ELF-1 (cell line): ENCODE measurements at regions not wholly inside any gene's neighbourhood (a gene's known extent, or its start where the extent isn't known, plus 50 kb on each side); places are given as distances from the start of the nearest gene placed in this dataset.

ENCODE experiments used
- DNase-seq: peaks from one replicate; pipeline ENCODE4 v3.0.0-alpha.2; 2016; ENCODE audit warnings: low read depth, low spot score

GRCh38 chr1:208298593-208299269 is 54.5 kb upstream of the PLXNA2 start:
- DNase-seq = no peak

GRCh38 chr1:208300084-208300770 is 56.0 kb upstream of the PLXNA2 start:
- no peak for DNase-seq

- no peak for DNase-seq
Observed at GRCh38 chr1:208302699-208303238, 58.6 kb upstream of the PLXNA2 start.

GRCh38 chr1:208303743-208304712 is 59.8 kb upstream of the PLXNA2 start:
- no peak for DNase-seq

GRCh38 chr1:208308221-208308620 is 64.0 kb upstream of the PLXNA2 start:
- no peak for DNase-seq

DNA sequence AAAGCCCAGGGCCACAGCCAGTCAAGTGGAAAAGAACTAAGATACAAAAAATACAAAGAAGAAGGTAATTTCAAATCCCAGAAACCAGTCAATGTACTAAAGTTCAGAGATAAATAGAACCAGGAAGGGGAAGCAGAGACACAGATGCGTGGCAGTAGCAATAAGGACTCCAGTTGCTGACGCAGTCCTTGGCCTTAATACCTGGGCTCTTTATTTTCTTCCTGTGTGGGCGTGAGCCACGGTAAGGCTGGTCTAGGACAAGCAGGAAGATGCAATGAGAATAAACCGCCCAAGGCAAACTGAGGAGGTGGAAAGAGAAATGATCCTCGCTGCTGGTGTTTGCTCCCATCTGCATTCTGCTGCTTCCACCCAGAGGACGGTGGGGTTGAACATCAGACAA is 65.6 kb upstream of the PLXNA2 start:
- DNase-seq = no peak

DNA sequence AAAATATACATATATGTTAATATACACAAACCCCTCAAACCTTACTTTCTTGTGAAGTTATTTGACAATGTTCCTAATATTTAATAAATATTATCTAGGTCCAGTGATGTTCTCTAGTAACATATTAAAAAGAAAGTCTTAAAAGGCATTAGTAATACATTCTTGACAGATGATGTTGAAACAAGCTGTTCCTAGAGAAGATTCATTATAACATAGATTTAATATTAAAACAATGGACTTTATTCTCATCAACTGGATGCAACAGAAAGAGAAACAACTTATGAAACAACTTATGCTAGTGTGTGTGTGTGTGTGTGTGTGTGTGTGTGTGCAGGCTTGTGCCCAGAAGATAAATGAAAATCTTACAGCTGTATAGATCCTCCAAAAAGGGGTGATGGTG is 68.5 kb upstream of the PLXNA2 start:
- DNase-seq = no peak

GRCh38 chr1:208314431-208314830 is 70.2 kb upstream of the PLXNA2 start:
- DNase-seq = no peak

DNA sequence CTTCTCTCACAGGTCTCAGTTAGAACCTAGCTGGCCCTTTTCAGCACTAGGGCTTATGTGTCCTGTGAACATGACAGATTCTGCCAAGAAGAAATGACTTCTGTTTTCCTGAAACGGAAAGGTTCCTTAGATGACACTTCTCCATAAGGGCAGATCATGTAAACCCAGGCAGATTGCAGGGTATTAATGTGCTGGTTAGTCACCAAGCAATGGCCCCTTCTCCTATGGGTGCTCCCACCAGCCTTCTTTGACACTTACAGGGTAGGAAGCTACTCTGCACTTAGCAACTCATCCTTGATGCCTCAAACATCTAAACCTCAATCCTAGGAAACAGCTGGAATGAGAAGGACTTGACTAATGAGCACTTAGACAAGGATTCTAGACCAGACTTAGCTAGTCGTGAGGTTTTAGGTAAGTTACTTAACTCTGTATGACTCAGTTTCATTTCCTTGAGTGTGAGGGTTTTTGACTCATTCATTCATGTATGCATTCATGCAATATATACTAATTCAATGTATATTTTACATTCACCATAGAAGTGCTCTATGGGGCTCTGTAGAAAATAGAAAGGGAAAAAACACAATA is 74.1 kb upstream of the PLXNA2 start:
- no peak for DNase-seq

- DNase-seq = peak; percentile 58
Observed at GRCh38 chr1:208324005-208324404, 79.8 kb upstream of the PLXNA2 start.

- DNase-seq = no peak
Observed at GRCh38 chr1:208326033-208326432, 81.8 kb upstream of the PLXNA2 start.

- DNase-seq = no peak
Observed at GRCh38 chr1:208329300-208329699, 85.1 kb upstream of the PLXNA2 start.

DNA sequence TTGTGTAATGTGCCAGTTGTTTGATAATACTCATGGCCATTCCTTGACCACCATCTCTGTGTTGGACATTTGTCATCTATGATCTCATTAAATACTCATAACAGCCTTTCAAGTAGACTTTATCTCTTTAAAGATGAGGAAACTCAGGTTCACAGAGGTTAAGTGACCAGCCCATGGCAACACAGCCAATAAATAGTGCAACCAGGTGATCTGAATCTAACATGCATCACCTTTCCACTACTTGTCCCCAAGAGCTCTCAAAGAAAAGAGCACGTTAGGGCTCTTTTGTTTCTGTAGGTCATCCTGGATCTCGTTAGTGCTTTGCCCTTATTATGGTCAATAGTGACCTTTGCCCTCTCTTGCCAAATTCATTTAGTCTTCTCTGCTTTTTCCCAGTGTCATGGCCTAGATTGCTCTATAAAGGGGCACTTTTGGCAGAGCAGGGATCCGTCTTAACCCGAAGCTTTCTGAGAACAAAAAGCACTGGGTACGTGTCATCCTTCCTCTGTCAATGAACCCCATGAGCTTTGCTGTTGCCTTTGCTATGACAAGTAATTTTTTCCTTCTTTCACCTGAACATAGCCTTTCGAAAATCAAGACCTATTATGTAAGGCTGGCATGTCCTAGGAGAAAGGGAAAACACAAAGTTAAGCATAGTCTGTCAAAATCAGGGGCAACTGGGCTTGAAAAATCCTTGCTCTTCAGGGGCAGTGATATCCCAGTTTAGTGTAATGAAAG is 88.0 kb upstream of the PLXNA2 start:
- DNase-seq = no peak

DNA sequence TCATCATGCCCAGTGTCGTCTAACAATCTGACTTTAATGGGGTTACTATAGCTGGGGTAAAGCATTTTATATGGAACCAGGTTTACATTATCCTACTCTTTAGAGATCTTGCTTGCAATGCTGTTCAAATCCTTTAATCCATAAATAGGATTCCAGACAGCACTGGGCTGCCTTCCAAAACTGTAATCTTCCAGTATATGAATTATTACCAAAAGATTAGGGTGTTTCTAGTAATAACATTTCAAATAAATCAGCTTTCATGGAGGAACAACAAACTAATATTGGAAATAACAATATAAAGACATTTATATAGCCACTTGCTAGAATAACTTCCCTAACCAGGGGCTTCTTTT is 88.6 kb upstream of the PLXNA2 start:
- no peak for DNase-seq

DNA sequence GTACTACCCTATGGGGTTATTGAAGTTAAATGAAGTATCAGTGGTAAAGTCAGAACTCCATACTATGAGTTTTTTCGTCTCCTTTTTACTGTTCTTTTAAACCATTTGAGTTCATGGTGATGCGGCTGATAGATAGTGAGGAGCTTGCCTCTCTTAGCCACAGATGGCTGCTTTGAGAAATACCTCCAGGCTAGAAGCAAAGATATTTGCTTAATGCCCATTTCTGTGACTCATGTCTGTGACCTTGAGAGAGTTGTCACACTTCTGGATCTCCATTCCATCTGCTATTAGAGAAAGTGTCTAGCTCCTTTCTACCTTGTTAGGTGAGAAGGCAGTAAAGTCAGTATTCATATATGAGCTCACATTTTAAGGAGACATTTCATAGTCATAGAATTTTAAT is 89.5 kb upstream of the PLXNA2 start:
- no peak for DNase-seq

DNA sequence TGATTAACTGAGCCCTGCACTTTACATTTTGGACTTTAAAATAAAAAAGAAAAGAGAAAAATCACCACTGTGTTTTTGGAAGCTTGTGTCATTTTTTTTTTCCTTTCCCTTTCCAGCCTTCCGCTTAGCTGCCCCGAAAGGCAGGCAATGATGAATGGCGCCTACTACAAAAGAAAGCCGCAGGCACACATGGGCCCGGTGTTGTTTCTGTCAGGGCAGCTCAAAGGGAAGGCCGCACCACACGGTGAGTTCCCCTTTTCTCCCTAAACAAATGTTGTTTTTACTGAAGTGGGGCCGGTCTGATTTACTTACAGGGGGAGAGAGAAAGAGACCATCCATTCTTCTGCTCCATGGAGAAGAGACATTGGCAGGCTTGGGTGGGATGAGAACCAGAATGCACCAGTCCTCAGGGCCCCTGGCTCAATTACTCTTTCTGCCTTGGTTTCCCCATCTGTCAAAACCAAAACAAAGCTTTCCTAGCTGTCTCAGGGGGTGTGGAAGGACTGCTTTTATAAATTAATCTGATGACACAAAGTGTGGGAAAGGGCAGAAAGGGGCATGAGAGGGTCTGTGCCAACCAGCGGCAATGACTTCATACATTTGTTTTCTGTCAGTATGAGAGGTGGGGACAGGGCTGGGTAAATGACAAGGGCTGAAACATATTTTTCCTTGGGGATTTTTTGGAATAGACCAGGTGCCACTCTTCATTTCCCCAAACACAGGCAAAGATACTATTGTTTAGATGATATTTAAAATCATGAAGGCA is 91.4 kb upstream of the PLXNA2 start:
- DNase-seq = peak; percentile 71

GRCh38 chr1:208336137-208336518 is 91.9 kb upstream of the PLXNA2 start:
- peak; percentile 66 for DNase-seq

GRCh38 chr1:208339911-208340310 is 95.7 kb upstream of the PLXNA2 start:
- DNase-seq = no peak

DNA sequence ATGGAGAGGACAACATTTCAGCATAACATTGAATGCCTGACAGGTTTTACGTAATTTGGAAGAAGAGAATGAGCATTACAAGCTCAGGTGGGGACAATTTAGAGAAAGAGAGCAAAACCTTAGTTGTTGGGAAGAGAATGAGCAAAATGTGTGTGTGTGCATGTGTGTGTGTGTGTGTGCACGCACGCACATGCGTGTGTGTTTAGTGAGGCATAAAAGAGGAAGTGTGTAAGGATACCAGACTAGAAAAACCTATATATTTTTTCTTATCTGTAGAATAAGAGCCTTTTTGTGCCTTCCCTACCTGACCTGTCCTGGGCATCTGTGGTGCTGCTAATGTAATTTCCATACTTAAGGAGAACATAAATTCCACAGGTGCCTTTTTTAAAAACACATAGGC is 99.0 kb upstream of the PLXNA2 start:
- DNase-seq = no peak

- DNase-seq = no peak
Observed at GRCh38 chr1:208344202-208344857, 100.1 kb upstream of the PLXNA2 start.
